Lung microvascular endothelial cell (primary cell): ENCODE measurements at regions not wholly inside any gene's neighbourhood (a gene's known extent, or its start where the extent isn't known, plus 50 kb on each side); places are given as distances from the start of the nearest gene placed in this dataset.
"Not testable (repeated sequence)": the region's sequence is repeated elsewhere in the genome, so short reads cannot be mapped to it uniquely, and the experiment has no call there.

ENCODE experiments used
- DNase-seq, 2 donors: peaks; one replicate each; pipeline versions ENCODE4 v3.0.0 to v3.0.0-alpha.2; 2010; ENCODE audit warnings: low read depth in 2 of 2

- no peak for DNase-seq
Observed at GRCh38 chr15:62849316-62850106, 193.0 kb upstream of the TPM1 start.

- DNase-seq = peak in 1 of 2 donors; percentile 17
Observed at GRCh38 chr15:62850318-62850717, 192.2 kb upstream of the TPM1 start.

- DNase-seq = peak; percentile 60 to 66
Observed at GRCh38 chr15:62850791-62851291, 191.7 kb upstream of the TPM1 start.

- peak in 1 of 2 donors; percentile 24 for DNase-seq
Observed at GRCh38 chr15:62853114-62853840, 189.3 kb upstream of the TPM1 start.

GRCh38 chr15:62853841-62854225, 188.7 kb upstream of the TPM1 start:
- DNase-seq = no peak

- no peak for DNase-seq
Observed at GRCh38 chr15:62854420-62855084, 188.0 kb upstream of the TPM1 start.

GRCh38 chr15:62855085-62855476, 187.5 kb upstream of the TPM1 start:
- no peak for DNase-seq

- no peak for DNase-seq
Observed at GRCh38 chr15:62856466-62857246, 185.9 kb upstream of the TPM1 start.

- DNase-seq = no peak
Observed at GRCh38 chr15:62857411-62857853, 185.1 kb upstream of the TPM1 start.

- DNase-seq = peak; percentile 31 to 63
Observed at GRCh38 chr15:62858343-62858742, 184.2 kb upstream of the TPM1 start.

- no peak for DNase-seq
Observed at GRCh38 chr15:62862717-62863116, 179.8 kb upstream of the TPM1 start.

- DNase-seq = no peak
Observed at GRCh38 chr15:62866366-62866765, 176.2 kb upstream of the TPM1 start.

GRCh38 chr15:62867844-62868243, 174.7 kb upstream of the TPM1 start:
- DNase-seq = no peak

GRCh38 chr15:62868507-62868906, 174.0 kb upstream of the TPM1 start:
- DNase-seq = no peak

GRCh38 chr15:62869116-62869515, 173.4 kb upstream of the TPM1 start:
- no peak for DNase-seq

- DNase-seq = no peak
Observed at GRCh38 chr15:62870216-62870615, 172.3 kb upstream of the TPM1 start.

- not testable (repeated sequence) for DNase-seq
Observed at GRCh38 chr15:62870701-62871100, 171.8 kb upstream of the TPM1 start.

GRCh38 chr15:62873203-62873602, 169.3 kb upstream of the TPM1 start:
- DNase-seq = no peak

- no peak for DNase-seq
Observed at GRCh38 chr15:62874064-62874463, 168.5 kb upstream of the TPM1 start.

GRCh38 chr15:62874959-62875625, 167.5 kb upstream of the TPM1 start:
- no peak for DNase-seq

GRCh38 chr15:62875626-62876021, 166.9 kb upstream of the TPM1 start:
- DNase-seq = no peak
